Thoracic aorta (tissue), 2 donors: ENCODE measurements at regions not wholly inside any gene's neighbourhood (a gene's known extent, or its start where the extent isn't known, plus 50 kb on each side); places are given as distances from the start of the nearest gene placed in this dataset.

ENCODE experiments used
- ATAC-seq: fragments of 150-250 bp; one replicate; pipeline ENCODE4 v1.8.0; 2017; ENCODE audit warnings: low read depth; ENCODE audit not compliant: insufficient number of reproducible peaks, low FRiP score
- DNase-seq: peaks from one replicate; pipeline ENCODE4 v3.0.0-alpha.2; 2020; ENCODE audit warnings: low spot score
- H3K27ac ChIP-seq, 2 donors: fragments of 200-600 bp; sonication (generic); 1 replicate in 1 of 2; 2 replicates in 1 of 2; pipeline ENCODE4 v1.5.1; 2016; ENCODE audit warnings: mild to moderate bottlenecking in 2 of 2, moderate library complexity in 2 of 2
- H3K27me3 ChIP-seq: fragments of 200-600 bp; sonication (generic); replicated peaks from 2 replicates; pipeline ENCODE4 v1.6.0; 2016; ENCODE audit warnings: mild to moderate bottlenecking; ENCODE audit not compliant: insufficient read depth
- H3K36me3 ChIP-seq: fragments of 200-600 bp; sonication (generic); one replicate; pipeline ENCODE4 v1.5.1; 2016
- H3K4me1 ChIP-seq, 2 donors: fragments of 200-600 bp; sonication (generic); 1 replicate in 1 of 2; 2 replicates in 1 of 2; pipeline versions ENCODE4 v1.5.1 to v1.6.0; 2016; ENCODE audit warnings: low read depth in 2 of 2, mild to moderate bottlenecking in 1 of 2; ENCODE audit not compliant: control insufficient read depth in 1 of 2
- H3K4me3 ChIP-seq: fragments of 200-600 bp; sonication (generic); 2 replicates; pipeline ENCODE4 v1.5.1; 2016; ENCODE audit warnings: mild to moderate bottlenecking
- H3K9me3 ChIP-seq: fragments of 200-600 bp; sonication (generic); 2 replicates; pipeline ENCODE4 v1.5.1; 2016
- CTCF ChIP-seq: fragments of 200-600 bp; sonication (generic); IDR thresholded peaks from one replicate; pipeline ENCODE4 v1.5.1; 2019; ENCODE audit warnings: antibody characterized with exemption

GRCh38 chr5:156181656-156182055, 145.3 kb upstream of the SGCD start:
- Histone ChIP-seq H3K36me3 (no peaks in the 10 kb centered on the region), H3K27ac (no peak overlapping the region), H3K9me3 (peaks cover 8% of the 10 kb centered on the region), H3K4me3 (no peak overlapping the region), H3K27me3 (no peaks in the 10 kb centered on the region), H3K4me1 (peaks cover 0 to 4% of the 10 kb centered on the region in 2 donors)
- ATAC-seq: no peak
- TF ChIP-seq CTCF: no peak
- DNase-seq: no peak

GRCh38 chr5:156182174-156182967, 144.6 kb upstream of the SGCD start:
- no peaks in the 10 kb centered on the region for H3K36me3 ChIP-seq
- H3K9me3 ChIP-seq: peaks cover 8% of the 10 kb centered on the region
- H3K4me1 ChIP-seq: peaks cover 4 to 12% of the 10 kb centered on the region in 2 donors
- no peak for DNase-seq
- H3K27ac ChIP-seq: no peak overlapping the region
- H3K27me3 ChIP-seq: no peaks in the 10 kb centered on the region
- TF ChIP-seq CTCF: no peak
- no peak overlapping the region for H3K4me3 ChIP-seq
- no peak for ATAC-seq

GRCh38 chr5:156186760-156187159, 140.2 kb upstream of the SGCD start:
- DNase-seq (no peak), ATAC-seq (no peak)
- Histone ChIP-seq H3K27me3 (no peaks in the 10 kb centered on the region), H3K4me1 (peaks cover 4 to 12% of the 10 kb centered on the region in 2 donors), H3K27ac (peak overlapping the region in 1 of 2 donors; percentile 38), H3K9me3 (no peaks in the 10 kb centered on the region), H3K4me3 (no peak overlapping the region), H3K36me3 (no peaks in the 10 kb centered on the region)
- TF ChIP-seq CTCF: no peak

GRCh38 chr5:156188016-156188415, 138.9 kb upstream of the SGCD start:
- no peak for DNase-seq
- no peak overlapping the region for H3K27ac ChIP-seq

GRCh38 chr5:156189628-156190027, 137.3 kb upstream of the SGCD start:
- H3K9me3 ChIP-seq: no peaks in the 10 kb centered on the region
- H3K36me3 ChIP-seq: no peaks in the 10 kb centered on the region
- no peak overlapping the region for H3K4me3 ChIP-seq
- peaks cover 4 to 12% of the 10 kb centered on the region in 2 donors for H3K4me1 ChIP-seq
- DNase-seq (no peak), ATAC-seq (no peak)
- TF ChIP-seq CTCF: no peak
- no peaks in the 10 kb centered on the region for H3K27me3 ChIP-seq
- no peak overlapping the region for H3K27ac ChIP-seq

More at GRCh38 chr5:156188016-156188415, 138.9 kb upstream of the SGCD start:
- no peaks in the 10 kb centered on the region for H3K9me3 ChIP-seq
- H3K4me3 ChIP-seq: no peak overlapping the region
- H3K36me3 ChIP-seq: no peaks in the 10 kb centered on the region
- peaks cover 4 to 12% of the 10 kb centered on the region in 2 donors for H3K4me1 ChIP-seq
- no peak for TF ChIP-seq CTCF
- H3K27me3 ChIP-seq: no peaks in the 10 kb centered on the region
- no peak for ATAC-seq
